ENCODE measurements at regions not wholly inside any gene's neighbourhood (a gene's known extent, or its start where the extent isn't known, plus 50 kb on each side); places are given as distances from the start of the nearest gene placed in this dataset.
A peak's percentile ranks its signal among the peaks of the same experiment; 100 is the strongest.

- TF ChIP-seq, protein P1, sequence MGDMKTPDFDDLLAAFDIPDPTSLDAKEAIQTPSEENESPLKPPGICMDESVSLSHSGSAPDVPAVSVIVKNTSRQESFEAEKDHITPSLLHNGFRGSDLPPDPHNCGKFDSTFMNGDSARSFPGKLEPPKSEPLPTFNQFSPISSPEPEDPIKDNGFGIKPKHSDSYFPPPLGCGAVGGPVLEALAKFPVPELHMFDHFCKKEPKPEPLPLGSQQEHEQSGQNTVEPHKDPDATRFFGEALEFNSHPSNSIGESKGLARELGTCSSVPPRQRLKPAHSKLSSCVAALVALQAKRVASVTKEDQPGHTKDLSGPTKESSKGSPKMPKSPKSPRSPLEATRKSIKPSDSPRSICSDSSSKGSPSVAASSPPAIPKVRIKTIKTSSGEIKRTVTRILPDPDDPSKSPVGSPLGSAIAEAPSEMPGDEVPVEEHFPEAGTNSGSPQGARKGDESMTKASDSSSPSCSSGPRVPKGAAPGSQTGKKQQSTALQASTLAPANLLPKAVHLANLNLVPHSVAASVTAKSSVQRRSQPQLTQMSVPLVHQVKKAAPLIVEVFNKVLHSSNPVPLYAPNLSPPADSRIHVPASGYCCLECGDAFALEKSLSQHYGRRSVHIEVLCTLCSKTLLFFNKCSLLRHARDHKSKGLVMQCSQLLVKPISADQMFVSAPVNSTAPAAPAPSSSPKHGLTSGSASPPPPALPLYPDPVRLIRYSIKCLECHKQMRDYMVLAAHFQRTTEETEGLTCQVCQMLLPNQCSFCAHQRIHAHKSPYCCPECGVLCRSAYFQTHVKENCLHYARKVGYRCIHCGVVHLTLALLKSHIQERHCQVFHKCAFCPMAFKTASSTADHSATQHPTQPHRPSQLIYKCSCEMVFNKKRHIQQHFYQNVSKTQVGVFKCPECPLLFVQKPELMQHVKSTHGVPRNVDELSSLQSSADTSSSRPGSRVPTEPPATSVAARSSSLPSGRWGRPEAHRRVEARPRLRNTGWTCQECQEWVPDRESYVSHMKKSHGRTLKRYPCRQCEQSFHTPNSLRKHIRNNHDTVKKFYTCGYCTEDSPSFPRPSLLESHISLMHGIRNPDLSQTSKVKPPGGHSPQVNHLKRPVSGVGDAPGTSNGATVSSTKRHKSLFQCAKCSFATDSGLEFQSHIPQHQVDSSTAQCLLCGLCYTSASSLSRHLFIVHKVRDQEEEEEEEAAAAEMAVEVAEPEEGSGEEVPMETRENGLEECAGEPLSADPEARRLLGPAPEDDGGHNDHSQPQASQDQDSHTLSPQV (IDR thresholded peaks at IDR 0.05), result no peak
- TF ChIP-seq ZNF143 (CRISPR knock-in tag; IDR thresholded peaks at IDR 0.05) (peak; percentile 80), NR4A1 (CRISPR knock-in tag; IDR thresholded peaks at IDR 0.05) (no peak), NR4A1 (tag; IDR thresholded peaks at IDR 0.05) (no peak), SIX5 (IDR thresholded peaks at IDR 0.05; ENCODE audit: borderline replicate concordance in 1 of 2, insufficient read depth in 1 of 2, low read depth in 1 of 2, low read length in 2 of 2) (peak; percentile 67 to 69), CREM (IDR thresholded peaks at IDR 0.05; ENCODE audit: low read depth) (peak; percentile 80), ZNF316 (IDR thresholded peaks at IDR 0.05) (peak; percentile 36), TAF1 (IDR thresholded peaks at IDR 0.05; ENCODE audit: control insufficient read depth, extremely low read depth, insufficient read depth, low read length, severe bottlenecking) (no peak), SIN3A (IDR thresholded peaks at IDR 0.05; ENCODE audit: borderline replicate concordance in 2 of 2, control insufficient read depth in 1 of 2, low read depth in 2 of 2, low read length in 2 of 2) (no peak), JUND (IDR thresholded peaks at IDR 0.05; ENCODE audit: borderline replicate concordance, low read depth, low read length) (0 out of 2 replicates have a peak, but pooled peaks have one; percentile 9), JUND (tag; IDR thresholded peaks at IDR 0.05; ENCODE audit: borderline replicate concordance, low read depth, low read length) (no peak), HMG20A (CRISPR knock-in tag; conservative IDR thresholded peaks at IDR 0.05) (no peak), YY1 (IDR thresholded peaks at IDR 0.05; ENCODE audit: borderline replicate concordance in 1 of 3, control insufficient read depth in 1 of 3, extremely low read depth in 1 of 3, insufficient read depth in 3 of 3, insufficient read length in 1 of 3, insufficient replicate concordance in 2 of 3, low read depth in 1 of 3, low read length in 2 of 3) (peak in 1 of 3 experiments; percentile 59)
- TF ChIP-seq, protein P2, sequence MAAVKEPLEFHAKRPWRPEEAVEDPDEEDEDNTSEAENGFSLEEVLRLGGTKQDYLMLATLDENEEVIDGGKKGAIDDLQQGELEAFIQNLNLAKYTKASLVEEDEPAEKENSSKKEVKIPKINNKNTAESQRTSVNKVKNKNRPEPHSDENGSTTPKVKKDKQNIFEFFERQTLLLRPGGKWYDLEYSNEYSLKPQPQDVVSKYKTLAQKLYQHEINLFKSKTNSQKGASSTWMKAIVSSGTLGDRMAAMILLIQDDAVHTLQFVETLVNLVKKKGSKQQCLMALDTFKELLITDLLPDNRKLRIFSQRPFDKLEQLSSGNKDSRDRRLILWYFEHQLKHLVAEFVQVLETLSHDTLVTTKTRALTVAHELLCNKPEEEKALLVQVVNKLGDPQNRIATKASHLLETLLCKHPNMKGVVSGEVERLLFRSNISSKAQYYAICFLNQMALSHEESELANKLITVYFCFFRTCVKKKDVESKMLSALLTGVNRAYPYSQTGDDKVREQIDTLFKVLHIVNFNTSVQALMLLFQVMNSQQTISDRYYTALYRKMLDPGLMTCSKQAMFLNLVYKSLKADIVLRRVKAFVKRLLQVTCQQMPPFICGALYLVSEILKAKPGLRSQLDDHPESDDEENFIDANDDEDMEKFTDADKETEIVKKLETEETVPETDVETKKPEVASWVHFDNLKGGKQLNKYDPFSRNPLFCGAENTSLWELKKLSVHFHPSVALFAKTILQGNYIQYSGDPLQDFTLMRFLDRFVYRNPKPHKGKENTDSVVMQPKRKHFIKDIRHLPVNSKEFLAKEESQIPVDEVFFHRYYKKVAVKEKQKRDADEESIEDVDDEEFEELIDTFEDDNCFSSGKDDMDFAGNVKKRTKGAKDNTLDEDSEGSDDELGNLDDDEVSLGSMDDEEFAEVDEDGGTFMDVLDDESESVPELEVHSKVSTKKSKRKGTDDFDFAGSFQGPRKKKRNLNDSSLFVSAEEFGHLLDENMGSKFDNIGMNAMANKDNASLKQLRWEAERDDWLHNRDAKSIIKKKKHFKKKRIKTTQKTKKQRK (IDR thresholded peaks at IDR 0.05; ENCODE audit: borderline replicate concordance, low read depth, low read length), result no peak
These were observed 72.9 kb downstream of the SEC61B start (continued) for GRCh38 chr9:99294850-99295461.
